HepG2 (cell line): ENCODE measurements at regions not wholly inside any gene's neighbourhood (a gene's known extent, or its start where the extent isn't known, plus 50 kb on each side); places are given as distances from the start of the nearest gene placed in this dataset.

Experiments used
- DMTF1 ChIP-seq: sonication (generic); formaldehyde crosslinking; IDR thresholded peaks from 2 replicates; pipeline ENCODE4 v1.4.0; 2020; ENCODE audit warnings: mild to moderate bottlenecking, missing genetic modification reagents
- NPAS2 ChIP-seq: sonication (generic); formaldehyde crosslinking; IDR thresholded peaks from 2 replicates; pipeline ENCODE4 v1.8.0; 2022; ENCODE audit warnings: mild to moderate bottlenecking, missing genetic modification reagents, borderline replicate concordance
- RAD21 ChIP-seq: fragments of 450-650 bp; formaldehyde crosslinking; IDR thresholded peaks from 2 replicates; pipeline ENCODE4 v1.5.0; 2020; ENCODE audit warnings: mild to moderate bottlenecking
- SP1 ChIP-seq, 2 experiments: fragments of 450-650 bp in 1 of 2; sonication (generic) in 1 of 2; formaldehyde crosslinking in 1 of 2; IDR thresholded peaks; 2 replicates each; pipeline versions ENCODE4 v1.4.0 to v1.6.1; 2016 to 2020; ENCODE audit warnings: missing genetic modification reagents in 1 of 2
- SRF ChIP-seq: IDR thresholded peaks from 2 replicates; pipeline ENCODE4 v1.6.1; 2011; ENCODE audit warnings: mild to moderate bottlenecking, low read depth, low read length, moderate library complexity

GRCh38 chr9:119033596-119033995, 335.6 kb downstream of the BRINP1 start:
- TF ChIP-seq DMTF1 (no peak), RAD21 (CRISPR knock-in tag) (no peak), NPAS2 (CRISPR knock-in tag) (no peak), SRF (no peak), SP1 (IDR thresholded peaks at IDR 0.05) (no peak), SP1 (CRISPR knock-in tag; IDR thresholded peaks at IDR 0.05) (no peak)
